Transverse colon (tissue), 4 donors: ENCODE measurements at regions not wholly inside any gene's neighbourhood (a gene's known extent, or its start where the extent isn't known, plus 50 kb on each side); places are given as distances from the start of the nearest gene placed in this dataset.

Experiments used
- DNase-seq: peaks from one replicate; pipeline ENCODE4 v3.0.0-alpha.2; 2019
- H3K27ac ChIP-seq, 4 donors: fragments of 200-600 bp; sonication (generic); 2 replicates each; pipeline ENCODE4 v1.5.1; 2016 to 2018; ENCODE audit warnings: inconsistent platforms in 4 of 4
- H3K27me3 ChIP-seq: fragments of 200-600 bp; sonication (generic); 2 replicates; pipeline ENCODE4 v1.5.1; 2017; ENCODE audit warnings: inconsistent platforms
- H3K36me3 ChIP-seq, 4 donors: fragments of 200-600 bp; sonication (generic); 2 replicates each; pipeline ENCODE4 v1.5.1; 2017 to 2019; ENCODE audit warnings: inconsistent platforms in 4 of 4
- H3K4me1 ChIP-seq, 4 donors: fragments of 200-600 bp; sonication (generic); 2 replicates each; pipeline ENCODE4 v1.5.1; 2017 to 2020; ENCODE audit warnings: inconsistent platforms in 4 of 4
- H3K4me3 ChIP-seq, 4 donors: fragments of 200-600 bp; sonication (generic); 1 replicate in 1 of 4; 2 replicates in 3 of 4; pipeline versions ENCODE4 v1.5.1 to v1.6.1; 2017 to 2019; ENCODE audit warnings: inconsistent platforms in 4 of 4
- H3K9me3 ChIP-seq, 2 donors: fragments of 200-600 bp; sonication (generic); 2 replicates each; pipeline ENCODE4 v1.5.1; 2017 to 2019; ENCODE audit warnings: inconsistent platforms in 2 of 2
- EP300 ChIP-seq: sonication (generic); formaldehyde crosslinking; IDR thresholded peaks from one replicate; pipeline ENCODE4 v1.6.1; 2017; ENCODE audit warnings: antibody characterized with exemption, low read depth
- POLR2A ChIP-seq: fragments of 450-650 bp; IDR thresholded peaks from one replicate; pipeline ENCODE4 v1.6.1; 2016; ENCODE audit warnings: antibody characterized with exemption, mild to moderate bottlenecking, moderate library complexity
- POLR2AphosphoS5 ChIP-seq, 3 donors: sonication (generic); formaldehyde crosslinking; IDR thresholded peaks; one replicate each; pipeline ENCODE4 v1.6.1; 2016; ENCODE audit warnings: antibody characterized with exemption in 3 of 3
- WGBS, 2 donors: methylation state at CpG; one replicate each; pipeline ENCODE4 v1.1.5; 2018; ENCODE audit warnings: low coverage in 1 of 2; 5-methylcytosine and 5-hydroxymethylcytosine counted together
- in situ Hi-C, 4 donors: fragments of 200-750 bp; cut with MboI; loops; one replicate each; pipeline versions ENCODE4 v1.15.0 to v1.15.1; 2017; ENCODE audit warnings: low sequenced_read_pairs in 3 of 4, low pct_ligation_motif_present in 1 of 4, low pct_unique_long_range_greater_than_20kb in 1 of 4
- intact Hi-C: fragments of 100-400 bp; cut with DNase I; formaldehyde crosslinking; loops from one replicate; pipeline ENCODE4 v1.15.1; 2023; ENCODE audit warnings: low total_unique reads
- TF ChIP-seq, protein P1 (sequence below), 5 experiments: fragments of 200-600 bp in 3 of 5; fragments of 450-650 bp in 2 of 5; sonication (generic) in 3 of 5; IDR thresholded peaks; 1 replicate in 2 of 5; 2 replicates in 3 of 5; pipeline ENCODE4 v1.5.1; 2016 to 2017; ENCODE audit warnings: antibody characterized with exemption in 5 of 5, inconsistent platforms in 3 of 5, mild to moderate bottlenecking in 2 of 5, moderate library complexity in 1 of 5

DNA sequence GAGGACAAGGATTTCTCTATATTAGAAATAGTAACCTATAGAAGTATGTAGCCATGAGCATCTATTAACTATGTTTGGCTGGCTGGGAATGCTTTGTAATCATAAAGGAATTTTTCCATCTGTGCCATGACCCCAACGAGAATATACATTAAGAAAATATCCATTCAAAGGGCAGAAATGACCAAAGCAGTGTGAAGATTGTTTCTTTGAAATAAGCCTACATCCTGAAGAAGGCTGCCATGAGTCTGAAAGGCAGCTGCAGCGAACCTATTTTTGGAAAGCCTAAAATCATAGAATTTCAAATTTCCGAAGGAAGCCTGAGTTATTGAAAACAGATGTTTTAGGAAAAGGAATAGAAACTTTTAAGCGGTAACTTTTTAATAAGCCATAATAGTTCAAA, 244.2 kb upstream of the FOXK1 start:
- TF ChIP-seq EP300 (no peak), POLR2AphosphoS5 (IDR thresholded peaks at IDR 0.05) (no peak), POLR2A (no peak)
- TF ChIP-seq, protein P1, sequence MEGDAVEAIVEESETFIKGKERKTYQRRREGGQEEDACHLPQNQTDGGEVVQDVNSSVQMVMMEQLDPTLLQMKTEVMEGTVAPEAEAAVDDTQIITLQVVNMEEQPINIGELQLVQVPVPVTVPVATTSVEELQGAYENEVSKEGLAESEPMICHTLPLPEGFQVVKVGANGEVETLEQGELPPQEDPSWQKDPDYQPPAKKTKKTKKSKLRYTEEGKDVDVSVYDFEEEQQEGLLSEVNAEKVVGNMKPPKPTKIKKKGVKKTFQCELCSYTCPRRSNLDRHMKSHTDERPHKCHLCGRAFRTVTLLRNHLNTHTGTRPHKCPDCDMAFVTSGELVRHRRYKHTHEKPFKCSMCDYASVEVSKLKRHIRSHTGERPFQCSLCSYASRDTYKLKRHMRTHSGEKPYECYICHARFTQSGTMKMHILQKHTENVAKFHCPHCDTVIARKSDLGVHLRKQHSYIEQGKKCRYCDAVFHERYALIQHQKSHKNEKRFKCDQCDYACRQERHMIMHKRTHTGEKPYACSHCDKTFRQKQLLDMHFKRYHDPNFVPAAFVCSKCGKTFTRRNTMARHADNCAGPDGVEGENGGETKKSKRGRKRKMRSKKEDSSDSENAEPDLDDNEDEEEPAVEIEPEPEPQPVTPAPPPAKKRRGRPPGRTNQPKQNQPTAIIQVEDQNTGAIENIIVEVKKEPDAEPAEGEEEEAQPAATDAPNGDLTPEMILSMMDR (IDR thresholded peaks at IDR 0.05): no peak
- Histone ChIP-seq H3K36me3 (no peaks in the 10 kb centered on the region), H3K4me1 (no peaks in the 10 kb centered on the region), H3K4me3 (no peak overlapping the region), H3K27ac (no peak overlapping the region), H3K27me3 (peaks cover 2% of the 10 kb centered on the region), H3K9me3 (no peaks in the 10 kb centered on the region)
- in situ Hi-C loops (loop anchor here in 1 of 4 donors (25.0 kb wide), 1 partner anchor 101 kb away; no protein-coding TSS in a partner anchor), intact Hi-C loops (no loop called here)
- DNase-seq: no peak
- 65 to 76% methylated on average over 4 of the region's 4 CpGs for WGBS, 2 donors

DNA sequence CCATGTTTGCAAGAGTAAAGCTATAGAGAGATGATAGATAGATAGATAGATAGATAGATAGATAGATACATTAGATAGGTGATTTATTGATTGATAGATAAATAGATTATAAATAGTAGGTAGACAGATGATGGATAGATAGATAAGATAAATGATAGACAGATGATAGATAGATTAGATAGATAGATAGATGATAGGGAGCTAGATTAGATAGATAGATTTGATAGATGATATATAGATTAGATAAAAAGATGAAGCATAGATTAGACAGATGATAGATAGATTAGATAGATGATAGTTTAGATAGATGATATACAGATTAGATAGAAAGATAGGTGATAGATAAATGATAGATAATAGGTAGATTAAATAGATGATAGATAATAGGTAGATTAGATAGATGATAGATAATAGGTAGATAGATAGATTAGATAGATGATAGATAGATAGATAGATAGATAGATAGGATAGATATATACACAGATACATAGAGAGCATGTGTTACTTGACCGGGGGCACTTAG, 243.3 kb upstream of the FOXK1 start:
- 91 to 94% methylated on average over 1 of the region's 1 CpG for WGBS, 2 donors
- no peak for DNase-seq

DNA sequence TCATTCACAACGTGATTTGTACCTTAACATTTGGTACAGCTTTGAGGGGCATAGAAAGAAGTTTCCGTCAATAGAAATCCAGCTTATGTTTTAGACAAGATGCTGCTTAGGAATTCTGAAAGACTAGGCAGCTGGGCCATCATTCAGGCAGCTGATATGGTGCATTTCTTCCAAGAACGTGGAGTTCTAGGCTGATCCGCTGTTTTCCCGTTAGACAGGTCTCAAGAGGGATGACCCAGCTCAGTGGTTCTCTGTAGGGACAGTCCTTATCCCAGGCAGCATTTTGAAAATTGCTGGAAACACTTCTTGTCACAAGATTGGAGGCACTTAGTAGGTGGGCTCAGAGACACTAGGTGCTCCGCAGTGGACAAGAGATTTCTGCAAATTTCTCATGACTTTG, 242.7 kb upstream of the FOXK1 start:
- Histone ChIP-seq H3K9me3 (no peaks in the 10 kb centered on the region), H3K4me1 (no peaks in the 10 kb centered on the region), H3K27me3 (peaks cover 2% of the 10 kb centered on the region), H3K27ac (no peak overlapping the region), H3K36me3 (no peaks in the 10 kb centered on the region), H3K4me3 (no peak overlapping the region)
- in situ Hi-C loops (loop anchor here in 1 of 4 donors (25.0 kb wide), 1 partner anchor 102 kb away; no protein-coding TSS in a partner anchor), intact Hi-C loops (no loop called here)
- DNase-seq: no peak
- 68 to 87% methylated on average over 4 to 6 of the region's 6 CpGs for WGBS, 2 donors
- TF ChIP-seq EP300: no peak
- no peak for TF ChIP-seq POLR2AphosphoS5 (IDR thresholded peaks at IDR 0.05)
- TF ChIP-seq POLR2A: no peak
- TF ChIP-seq, protein P1 (IDR thresholded peaks at IDR 0.05): no peak

More for the DNA sequence above, 243.3 kb upstream of the FOXK1 start:
- Histone ChIP-seq H3K27me3 (peaks cover 2% of the 10 kb centered on the region), H3K27ac (no peak overlapping the region), H3K36me3 (no peaks in the 10 kb centered on the region), H3K4me1 (no peaks in the 10 kb centered on the region), H3K9me3 (no peaks in the 10 kb centered on the region), H3K4me3 (no peak overlapping the region)
- intact Hi-C loops (no loop called here), in situ Hi-C loops (loop anchor here in 1 of 4 donors (25.0 kb wide), 1 partner anchor 101 kb away; no protein-coding TSS in a partner anchor)
- TF ChIP-seq POLR2AphosphoS5 (IDR thresholded peaks at IDR 0.05) (no peak), POLR2A (no peak), EP300 (no peak)
- TF ChIP-seq, protein P1 (IDR thresholded peaks at IDR 0.05): no peak

DNA sequence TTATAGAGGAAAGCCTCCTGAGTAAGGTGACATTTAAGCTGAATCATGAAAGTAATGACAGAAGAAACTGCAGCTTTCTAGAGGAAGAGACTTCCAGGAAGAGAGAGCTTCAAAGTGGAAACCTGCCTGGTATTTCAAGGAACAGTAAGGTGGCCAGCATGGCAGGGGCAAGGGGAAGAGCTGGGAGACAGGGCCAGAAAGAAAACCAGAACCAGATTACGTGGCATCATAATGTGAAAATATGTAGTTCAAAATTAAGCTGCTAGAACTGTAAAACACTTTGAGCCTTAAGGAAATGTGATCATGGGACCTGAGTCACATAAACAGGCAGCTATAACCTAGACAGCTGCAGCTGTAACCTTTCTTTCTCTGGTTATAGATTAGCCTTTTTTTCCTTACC, 238.0 kb upstream of the FOXK1 start:
- WGBS, 2 donors: 17 to 33% methylated on average over 1 of the region's 1 CpG
- in situ Hi-C loops (loop anchor here in 1 of 4 donors (25.0 kb wide), 1 partner anchor 107 kb away; no protein-coding TSS in a partner anchor), intact Hi-C loops (no loop called here)
- DNase-seq: no peak
- H3K36me3 ChIP-seq: no peaks in the 10 kb centered on the region
- TF ChIP-seq, protein P1 (IDR thresholded peaks at IDR 0.05): no peak
- TF ChIP-seq POLR2A: no peak
- no peak for TF ChIP-seq POLR2AphosphoS5 (IDR thresholded peaks at IDR 0.05)
- no peak for TF ChIP-seq EP300
- no peaks in the 10 kb centered on the region for H3K4me1 ChIP-seq
- no peak overlapping the region for H3K4me3 ChIP-seq
- H3K27me3 ChIP-seq: no peaks in the 10 kb centered on the region
- no peaks in the 10 kb centered on the region for H3K9me3 ChIP-seq
- no peak overlapping the region for H3K27ac ChIP-seq
